Progenitor cell of endocrine pancreas (in vitro differentiated cells): ENCODE measurements at regions not wholly inside any gene's neighbourhood (a gene's known extent, or its start where the extent isn't known, plus 50 kb on each side); places are given as distances from the start of the nearest gene placed in this dataset.
"Not testable (repeated sequence)": the region's sequence is repeated elsewhere in the genome, so short reads cannot be mapped to it uniquely, and the experiment has no call there.

Experiments
- DNase-seq: peaks from one replicate; pipeline ENCODE4 v3.0.0; 2021; ENCODE audit warnings: low spot score; ENCODE audit not compliant: unreplicated experiment
- H3K27ac Mint-ChIP-seq: 2 replicates; pipeline ENCODE4 v1.8.0; 2021; ENCODE audit warnings: mild to moderate bottlenecking, moderate library complexity, mixed read lengths
- H3K27me3 Mint-ChIP-seq: 2 replicates; pipeline ENCODE4 v1.8.0; 2021; ENCODE audit warnings: mixed read lengths
- H3K36me3 Mint-ChIP-seq: 2 replicates; pipeline ENCODE4 v1.8.0; 2022; ENCODE audit warnings: mixed read lengths; ENCODE audit not compliant: insufficient read depth
- H3K4me1 Mint-ChIP-seq: 2 replicates; pipeline ENCODE4 v1.8.0; 2021; ENCODE audit warnings: low read depth, mixed read lengths
- H3K4me3 Mint-ChIP-seq: 2 replicates; pipeline ENCODE4 v1.8.0; 2021; ENCODE audit warnings: low read depth, mild to moderate bottlenecking, moderate library complexity, mixed read lengths
- H3K9me3 Mint-ChIP-seq: 2 replicates; pipeline ENCODE4 v1.8.0; 2021; ENCODE audit warnings: low read depth, mixed read lengths
- CTCF ChIP-seq: fragments of 200-600 bp; sonication (generic); IDR thresholded peaks from one replicate; pipeline ENCODE4 v1.5.0; 2021; ENCODE audit warnings: antibody characterized with exemption, mild to moderate bottlenecking; ENCODE audit not compliant: unreplicated experiment

GRCh38 chr2:40690525-40690924, 238.6 kb upstream of the SLC8A1 start:
- H3K36me3 Mint-ChIP-seq = no peaks in the 10 kb centered on the region
- no peaks in the 10 kb centered on the region for H3K4me1 Mint-ChIP-seq
- TF ChIP-seq CTCF = no peak
- no peak for DNase-seq
- peaks cover 6% of the 10 kb centered on the region for H3K9me3 Mint-ChIP-seq
- H3K27me3 Mint-ChIP-seq = no peaks in the 10 kb centered on the region
- no peak overlapping the region for H3K4me3 Mint-ChIP-seq
- no peak overlapping the region for H3K27ac Mint-ChIP-seq

GRCh38 chr2:40700231-40700954, 248.5 kb upstream of the SLC8A1 start:
- Mint-ChIP-seq H3K27me3 (no peaks in the 10 kb centered on the region), H3K4me3 (no peak overlapping the region), H3K27ac (no peak overlapping the region), H3K36me3 (no peaks in the 10 kb centered on the region), H3K4me1 (no peaks in the 10 kb centered on the region), H3K9me3 (no peaks in the 10 kb centered on the region)
- DNase-seq = no peak
- no peak for TF ChIP-seq CTCF

- DNase-seq, H3K4me1 Mint-ChIP-seq, H3K4me3 Mint-ChIP-seq, H3K27ac Mint-ChIP-seq, H3K27me3 Mint-ChIP-seq, H3K9me3 Mint-ChIP-seq, H3K36me3 Mint-ChIP-seq: not testable (repeated sequence)
These were observed 260.5 kb upstream of the SLC8A1 start for GRCh38 chr2:40712197-40712894.

GRCh38 chr2:40716879-40717278, 265.0 kb upstream of the SLC8A1 start:
- H3K4me3 Mint-ChIP-seq = no peak overlapping the region
- H3K36me3 Mint-ChIP-seq = no peaks in the 10 kb centered on the region
- H3K4me1 Mint-ChIP-seq = no peaks in the 10 kb centered on the region
- H3K27ac Mint-ChIP-seq = no peak overlapping the region
- DNase-seq = no peak
- TF ChIP-seq CTCF = no peak
- no peaks in the 10 kb centered on the region for H3K9me3 Mint-ChIP-seq
- H3K27me3 Mint-ChIP-seq = no peaks in the 10 kb centered on the region

GRCh38 chr2:40719414-40719813, 267.5 kb upstream of the SLC8A1 start:
- no peaks in the 10 kb centered on the region for H3K4me1 Mint-ChIP-seq
- no peak for TF ChIP-seq CTCF
- no peak overlapping the region for H3K4me3 Mint-ChIP-seq
- no peak for DNase-seq
- peaks cover 3% of the 10 kb centered on the region for H3K9me3 Mint-ChIP-seq
- no peaks in the 10 kb centered on the region for H3K27me3 Mint-ChIP-seq
- H3K27ac Mint-ChIP-seq = no peak overlapping the region
- no peaks in the 10 kb centered on the region for H3K36me3 Mint-ChIP-seq

GRCh38 chr2:40721595-40721994, 269.7 kb upstream of the SLC8A1 start:
- H3K27ac Mint-ChIP-seq = no peak overlapping the region
- no peaks in the 10 kb centered on the region for H3K27me3 Mint-ChIP-seq
- DNase-seq = no peak
- no peaks in the 10 kb centered on the region for H3K4me1 Mint-ChIP-seq
- H3K9me3 Mint-ChIP-seq = peaks cover 3% of the 10 kb centered on the region
- no peak for TF ChIP-seq CTCF
- H3K4me3 Mint-ChIP-seq = no peak overlapping the region
- no peaks in the 10 kb centered on the region for H3K36me3 Mint-ChIP-seq
